IMR-90 (cell line): ENCODE measurements at regions not wholly inside any gene's neighbourhood (a gene's known extent, or its start where the extent isn't known, plus 50 kb on each side); places are given as distances from the start of the nearest gene placed in this dataset.
"Not testable (repeated sequence)": the region's sequence is repeated elsewhere in the genome, so short reads cannot be mapped to it uniquely, and the experiment has no call there.

Experiments used
- ATAC-seq: fragments of 200-7000 bp; cut with Tn5 transposase; 2 replicates; pipeline ENCODE4 v1.9.1; 2020; ENCODE audit warnings: low read depth, mild to moderate bottlenecking, moderate library complexity
- BruUV-seq: library from RNA; stranded (reverse); fragments of 400-500 nt; replicated peaks from 2 replicates; lab custom pipeline; 2021; lab: Mats Ljungman, UMichigan
- CTCF ChIA-PET: fragments of 300-600 bp; formaldehyde crosslinking; extraction: SDS; loops from one replicate; lab custom pipeline; 2021; ENCODE audit warnings: antibody characterized with exemption; lab: Yijun Ruan, JAX
- POLR2A ChIA-PET: fragments of 300-600 bp; sonication (Branson Sonifier 250); formaldehyde crosslinking; loops from one replicate; lab custom pipeline; 2022; ENCODE audit warnings: antibody characterized with exemption; ENCODE audit not compliant: unreplicated experiment; lab: Charles Lee
- DNase-seq: peaks from one replicate; pipeline ENCODE4 v3.0.0; 2013
- H2AFZ ChIP-seq: replicated peaks from 2 replicates; pipeline ENCODE3; 2013; ENCODE audit warnings: low read length, mild to moderate bottlenecking; ENCODE audit not compliant: poor library complexity
- H2AK5ac ChIP-seq: 2 replicates; pipeline ENCODE4 v1.6.1; 2013; ENCODE audit warnings: low read depth, low read length, inconsistent platforms
- H2AK9ac ChIP-seq: replicated peaks from 2 replicates; pipeline ENCODE3; 2013; ENCODE audit warnings: mild to moderate bottlenecking, low read depth, low read length, moderate library complexity; ENCODE audit not compliant: poor library complexity
- H2BK120ac ChIP-seq: 2 replicates; pipeline ENCODE4 v1.6.1; 2013; ENCODE audit warnings: low read depth, low read length, inconsistent platforms
- H2BK15ac ChIP-seq: 3 replicates; pipeline ENCODE4 v1.6.1; 2013; ENCODE audit warnings: low read depth, low read length, inconsistent platforms
- H2BK20ac ChIP-seq: 2 replicates; pipeline ENCODE4 v1.6.1; 2013; ENCODE audit warnings: low read depth, mild to moderate bottlenecking, inconsistent platforms, low read length, moderate library complexity
- H2BK5ac ChIP-seq: 2 replicates; pipeline ENCODE4 v1.6.1; 2013; ENCODE audit warnings: mild to moderate bottlenecking, low read depth, low read length, inconsistent platforms; ENCODE audit not compliant: poor library complexity, severe bottlenecking
- H3K14ac ChIP-seq: replicated peaks from 2 replicates; pipeline ENCODE4 v1.6.1; 2013; ENCODE audit warnings: low read depth, low read length, inconsistent platforms
- H3K18ac ChIP-seq: 2 replicates; pipeline ENCODE4 v1.6.1; 2013; ENCODE audit warnings: low read depth, low read length, control low read depth
- H3K23ac ChIP-seq: 2 replicates; pipeline ENCODE4 v1.6.1; 2013; ENCODE audit warnings: low read depth, low read length, inconsistent platforms
- H3K27ac ChIP-seq: 2 replicates; pipeline ENCODE4 v1.5.1; 2013; ENCODE audit warnings: mild to moderate bottlenecking, control low read depth, low read length; ENCODE audit not compliant: insufficient read depth
- H3K27me3 ChIP-seq: 2 replicates; pipeline ENCODE4 v1.6.1; 2013; ENCODE audit warnings: low read length; ENCODE audit not compliant: control insufficient read depth, insufficient read depth
- H3K36me3 ChIP-seq: 2 replicates; pipeline ENCODE4 v1.6.1; 2013; ENCODE audit warnings: low read length, mixed read lengths; ENCODE audit not compliant: control insufficient read depth, insufficient read depth
- H3K4ac ChIP-seq: 2 replicates; pipeline ENCODE4 v1.6.1; 2013; ENCODE audit warnings: low read depth, low read length, inconsistent platforms
- H3K4me1 ChIP-seq: 2 replicates; pipeline ENCODE4 v1.6.1; 2013; ENCODE audit warnings: low read length, mixed read lengths; ENCODE audit not compliant: control insufficient read depth, insufficient read depth
- H3K4me2 ChIP-seq: 2 replicates; pipeline ENCODE4 v1.6.1; 2013; ENCODE audit warnings: low read depth, mild to moderate bottlenecking, control low read depth, low read length, moderate library complexity
- H3K4me3 ChIP-seq: 2 replicates; pipeline ENCODE4 v1.5.1; 2013; ENCODE audit warnings: low read depth, mild to moderate bottlenecking, control low read depth, low read length, moderate library complexity; ENCODE audit not compliant: insufficient read depth
- H3K56ac ChIP-seq: 2 replicates; pipeline ENCODE4 v1.6.1; 2013; ENCODE audit warnings: low read length, inconsistent platforms; ENCODE audit not compliant: insufficient read depth; ENCODE audit errors: extremely low read depth
- H3K79me1 ChIP-seq, 2 experiments: 2 replicates each; pipeline ENCODE4 v1.6.1; 2013; ENCODE audit warnings: low read length in 2 of 2, inconsistent platforms in 1 of 2, low read depth in 1 of 2
- H3K9ac ChIP-seq: 2 replicates; pipeline ENCODE4 v1.6.1; 2013; ENCODE audit warnings: low read depth, low read length, control low read depth
- H3K9me1 ChIP-seq: 2 replicates; pipeline ENCODE4 v1.6.1; 2013; ENCODE audit warnings: low read length, inconsistent platforms; ENCODE audit not compliant: insufficient read depth
- H3K9me3 ChIP-seq: 2 replicates; pipeline ENCODE4 v1.6.1; 2013; ENCODE audit warnings: low read length; ENCODE audit not compliant: control insufficient read depth, insufficient read depth
- H4K20me1 ChIP-seq: 2 replicates; pipeline ENCODE4 v1.6.1; 2013; ENCODE audit warnings: low read length, inconsistent platforms; ENCODE audit not compliant: insufficient read depth
- H4K5ac ChIP-seq: 2 replicates; pipeline ENCODE4 v1.6.1; 2013; ENCODE audit warnings: mild to moderate bottlenecking, low read depth, low read length, control low read depth
- H4K8ac ChIP-seq, 2 experiments: 2 replicates each; pipeline ENCODE4 v1.6.1; 2013; ENCODE audit warnings: low read depth in 2 of 2, low read length in 2 of 2, control low read depth in 1 of 2, inconsistent platforms in 1 of 2
- H4K91ac ChIP-seq: 2 replicates; pipeline ENCODE4 v1.6.1; 2013; ENCODE audit warnings: low read depth, low read length, inconsistent platforms; ENCODE audit not compliant: insufficient read depth
- WGBS, 2 experiments: methylation state at CpG; one replicate each; pipeline versions ENCODE4 v1.1.5 to v1.1.7; 2013; ENCODE audit warnings: missing lambda C conversion rate in 2 of 2; ENCODE audit not compliant: insufficient read length in 1 of 2; ENCODE audit errors: extremely low coverage in 2 of 2; 5-methylcytosine and 5-hydroxymethylcytosine counted together
- dilution Hi-C: fragments of 300-500 bp; cut with HindIII; formaldehyde crosslinking; loops from one replicate; pipeline ENCODE4 v1.14.3; 2018; ENCODE audit warnings: low sequenced_read_pairs; ENCODE audit not compliant: unreplicated experiment
- in situ Hi-C: fragments of 300-500 bp; cut with MboI; formaldehyde crosslinking; loops from 3 replicates; pipeline ENCODE4 v1.14.3; 2019; ENCODE audit warnings: low sequenced_read_pairs, inconsistent platforms, mixed read lengths
- intact Hi-C: fragments of 100-400 bp; cut with micrococcal nuclease; formaldehyde crosslinking; loops from 2 replicates; pipeline ENCODE4 v1.10.0; 2022

DNA sequence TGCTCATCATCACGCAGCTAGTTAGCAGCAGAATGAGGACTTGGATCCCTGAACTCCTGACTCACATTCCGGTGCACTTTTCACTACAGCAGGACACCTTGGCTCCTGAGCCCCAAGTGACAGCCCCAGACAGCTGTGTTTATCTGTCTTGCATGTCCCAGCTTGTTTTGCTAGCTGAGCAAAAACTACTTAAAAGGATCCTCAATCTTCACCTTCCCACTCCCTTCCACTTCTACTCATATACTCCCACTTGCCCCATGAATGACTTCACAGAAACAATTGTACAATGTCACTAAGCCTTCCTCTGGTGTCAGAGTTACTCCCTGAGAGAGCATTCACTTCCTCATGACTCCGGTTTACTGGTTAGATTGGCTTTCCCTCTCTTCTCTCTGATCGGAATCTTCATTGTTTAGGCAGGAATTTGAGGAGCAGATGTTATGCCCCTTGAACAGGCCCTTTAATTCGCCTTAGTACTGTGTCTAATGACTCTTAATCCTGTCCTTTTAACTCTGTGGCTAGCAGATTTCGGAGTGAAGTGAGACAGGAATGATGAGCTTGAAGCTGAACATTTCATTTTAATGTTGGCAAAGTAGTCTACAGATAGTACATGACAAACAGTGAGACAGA lies 587.2 kb upstream of the CHD1 start:
- H3K27ac ChIP-seq, H2AK9ac ChIP-seq, H2AK5ac ChIP-seq, H4K8ac ChIP-seq, H4K91ac ChIP-seq, dilution Hi-C loops, H3K4ac ChIP-seq, H3K79me1 ChIP-seq, H4K20me1 ChIP-seq, H3K4me1 ChIP-seq, H2BK5ac ChIP-seq, H3K9ac ChIP-seq, H3K18ac ChIP-seq, H2AFZ ChIP-seq, POLR2A ChIA-PET, H3K36me3 ChIP-seq, H3K56ac ChIP-seq, H3K4me2 ChIP-seq, ATAC-seq, H2BK120ac ChIP-seq, H2BK15ac ChIP-seq, H3K9me1 ChIP-seq, in situ Hi-C loops, H3K9me3 ChIP-seq, BruUV-seq, H3K23ac ChIP-seq, CTCF ChIA-PET, intact Hi-C loops, H2BK20ac ChIP-seq, H4K5ac ChIP-seq, H3K14ac ChIP-seq, DNase-seq, H3K27me3 ChIP-seq, H3K4me3 ChIP-seq: not testable (repeated sequence)
- WGBS, 2 experiments: no CpG with 5 or more reads among the region's 6 CpGs

DNA sequence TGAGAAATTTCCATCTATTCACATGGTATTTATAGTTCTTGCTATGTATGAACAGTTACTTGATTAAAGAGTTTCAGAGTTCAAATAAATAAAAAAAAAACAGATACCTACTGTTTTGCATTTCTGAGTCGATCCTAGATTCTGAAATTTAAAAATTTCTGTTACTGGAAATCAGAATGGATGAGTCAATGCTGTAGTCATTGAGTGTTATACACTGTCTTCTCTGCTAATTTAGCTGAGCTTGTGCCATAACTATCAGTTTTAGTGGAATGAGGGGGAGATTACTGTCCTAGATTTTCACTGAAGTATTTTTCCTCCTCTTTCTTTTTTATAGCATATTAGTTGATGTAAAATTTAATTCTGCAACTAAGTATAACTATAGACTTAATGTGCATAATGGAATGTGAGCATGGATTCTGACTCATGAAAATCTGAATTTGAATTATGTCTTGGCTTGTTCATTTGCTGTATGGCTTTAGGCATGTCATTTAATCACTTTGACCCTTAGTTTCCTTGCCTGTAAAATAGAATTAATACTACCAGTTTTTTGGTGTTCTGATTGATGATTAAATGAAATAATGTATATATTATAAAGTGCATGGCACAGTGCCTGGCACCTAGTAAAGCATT lies 581.5 kb upstream of the CHD1 start:
- H3K4ac ChIP-seq, H3K14ac ChIP-seq, H3K9me1 ChIP-seq, CTCF ChIA-PET, BruUV-seq, H2BK120ac ChIP-seq, H3K18ac ChIP-seq, H3K23ac ChIP-seq, H3K27ac ChIP-seq, H3K4me2 ChIP-seq, POLR2A ChIA-PET, H2AFZ ChIP-seq, H2BK15ac ChIP-seq, H4K8ac ChIP-seq, H3K9ac ChIP-seq, DNase-seq, H3K79me1 ChIP-seq, H3K4me1 ChIP-seq, H4K91ac ChIP-seq, H3K9me3 ChIP-seq, intact Hi-C loops, ATAC-seq, H3K27me3 ChIP-seq, H4K5ac ChIP-seq, H3K36me3 ChIP-seq, H4K20me1 ChIP-seq, H3K56ac ChIP-seq, H2AK5ac ChIP-seq, dilution Hi-C loops, H3K4me3 ChIP-seq, H2BK20ac ChIP-seq, H2BK5ac ChIP-seq, H2AK9ac ChIP-seq, in situ Hi-C loops: not testable (repeated sequence)
- no CpG with 5 or more reads among the region's 1 CpG for WGBS, 2 experiments
